HCT116 (cell line): ENCODE measurements at regions not wholly inside any gene's neighbourhood (a gene's known extent, or its start where the extent isn't known, plus 50 kb on each side); places are given as distances from the start of the nearest gene placed in this dataset.

Source experiments
- EZH2 ChIP-seq: fragments of 200-600 bp; sonication (generic); IDR thresholded peaks from 2 replicates; pipeline ENCODE4 v1.6.1; 2017; ENCODE audit warnings: antibody characterized with exemption, mixed run types
- EZH2phosphoT487 ChIP-seq: fragments of 200-600 bp; IDR thresholded peaks from 2 replicates; pipeline ENCODE4 v1.6.1; 2018; ENCODE audit warnings: antibody characterized with exemption, borderline replicate concordance
- POLR2AphosphoS5 ChIP-seq: IDR thresholded peaks from 2 replicates; pipeline ENCODE4 v1.6.1; 2011; ENCODE audit warnings: mild to moderate bottlenecking, low read depth, low read length, moderate library complexity
- RAD21 ChIP-seq: IDR thresholded peaks from 2 replicates; pipeline ENCODE4 v1.6.1; 2012; ENCODE audit warnings: low read depth, mild to moderate bottlenecking
- SRF ChIP-seq: IDR thresholded peaks from 2 replicates; pipeline ENCODE4 v1.6.1; 2012; ENCODE audit warnings: low read depth
- TF ChIP-seq, protein P1 (sequence below), 3 experiments: fragments of 200-600 bp in 1 of 3; sonication (generic) in 1 of 3; IDR thresholded peaks in 2 of 3; conservative IDR thresholded peaks in 1 of 3; 2 replicates each; pipeline ENCODE4 v1.5.1; 2012 to 2017; ENCODE audit warnings: low read depth in 2 of 3, low read length in 2 of 3, antibody characterized with exemption in 1 of 3, borderline replicate concordance in 1 of 3, control low read depth in 1 of 3, mild to moderate bottlenecking in 1 of 3, mixed read lengths in 1 of 3, mixed run types in 1 of 3, moderate library complexity in 1 of 3; ENCODE audit not compliant: insufficient read depth in 1 of 3

DNA sequence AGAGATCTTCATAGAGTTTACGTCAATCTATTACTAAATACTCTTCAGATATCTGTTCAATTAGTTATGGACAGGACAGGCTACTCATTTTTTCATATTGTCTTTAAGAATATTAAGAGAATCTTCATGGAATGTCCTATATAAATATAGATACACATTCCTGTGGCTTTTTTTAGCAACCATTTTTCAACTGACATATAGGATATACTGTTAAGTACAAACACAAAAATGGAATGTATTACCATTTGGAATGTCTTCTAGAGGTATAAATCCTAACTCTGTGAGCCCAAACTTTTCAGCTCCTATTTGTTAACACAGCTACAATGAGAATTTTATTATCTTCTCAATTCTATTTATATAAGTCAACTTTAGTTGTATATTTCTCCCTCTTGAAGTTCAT is 239.6 kb upstream of the DEFB112 start:
- TF ChIP-seq EZH2phosphoT487 (no peak), POLR2AphosphoS5 (no peak), RAD21 (no peak), EZH2 (no peak), SRF (no peak)
- TF ChIP-seq, protein P1, sequence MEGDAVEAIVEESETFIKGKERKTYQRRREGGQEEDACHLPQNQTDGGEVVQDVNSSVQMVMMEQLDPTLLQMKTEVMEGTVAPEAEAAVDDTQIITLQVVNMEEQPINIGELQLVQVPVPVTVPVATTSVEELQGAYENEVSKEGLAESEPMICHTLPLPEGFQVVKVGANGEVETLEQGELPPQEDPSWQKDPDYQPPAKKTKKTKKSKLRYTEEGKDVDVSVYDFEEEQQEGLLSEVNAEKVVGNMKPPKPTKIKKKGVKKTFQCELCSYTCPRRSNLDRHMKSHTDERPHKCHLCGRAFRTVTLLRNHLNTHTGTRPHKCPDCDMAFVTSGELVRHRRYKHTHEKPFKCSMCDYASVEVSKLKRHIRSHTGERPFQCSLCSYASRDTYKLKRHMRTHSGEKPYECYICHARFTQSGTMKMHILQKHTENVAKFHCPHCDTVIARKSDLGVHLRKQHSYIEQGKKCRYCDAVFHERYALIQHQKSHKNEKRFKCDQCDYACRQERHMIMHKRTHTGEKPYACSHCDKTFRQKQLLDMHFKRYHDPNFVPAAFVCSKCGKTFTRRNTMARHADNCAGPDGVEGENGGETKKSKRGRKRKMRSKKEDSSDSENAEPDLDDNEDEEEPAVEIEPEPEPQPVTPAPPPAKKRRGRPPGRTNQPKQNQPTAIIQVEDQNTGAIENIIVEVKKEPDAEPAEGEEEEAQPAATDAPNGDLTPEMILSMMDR (IDR thresholded peaks at IDR 0.05 in 2 of 3, conservative IDR thresholded peaks at IDR 0.05 in 1 of 3; ENCODE audit: borderline replicate concordance in 1 of 3, insufficient read depth in 1 of 3, low read depth in 2 of 3, low read length in 2 of 3), result no peak
